ENCODE measurements at regions not wholly inside any gene's neighbourhood (a gene's known extent, or its start where the extent isn't known, plus 50 kb on each side); places are given as distances from the start of the nearest gene placed in this dataset.

GRCh38 chr7:54332301-54332700 is 209.9 kb upstream of the VSTM2A start:
- TF ChIP-seq CTCF (IDR thresholded peaks at IDR 0.05 in 8 of 11, conservative IDR thresholded peaks at IDR 0.05 in 3 of 11) = no peak
- no peak for TF ChIP-seq POLR2A (IDR thresholded peaks at IDR 0.05)

Measured in spleen (tissue), 7 donors.